ENCODE measurements at regions not wholly inside any gene's neighbourhood (a gene's known extent, or its start where the extent isn't known, plus 50 kb on each side); places are given as distances from the start of the nearest gene placed in this dataset.

GRCh38 chr10:31751738-31752080 lies 176.9 kb downstream of the ARHGAP12 start:
- ChIA-PET POLR2A (ENCODE audit: unreplicated experiment) (no interaction called here), CTCF (no interaction called here)
- Histone ChIP-seq H3K27me3 (ENCODE audit: low read length) (no peaks in the 10 kb centered on the region), H3K79me2 (ENCODE audit: low read length) (no peaks in the 10 kb centered on the region), H3F3A (ENCODE audit: low read length, unreplicated experiment) (no peaks in the 10 kb centered on the region), H3K27ac (ENCODE audit: low read length) (no peak overlapping the region), H3K36me3 (ENCODE audit: low read depth, low read length) (no peaks in the 10 kb centered on the region), H3K4me1 (ENCODE audit: insufficient read depth, low read length) (peaks cover 21% of the 10 kb centered on the region), H3K9me3 (ENCODE audit: low read length) (no peaks in the 10 kb centered on the region), H3K9ac (ENCODE audit: low read length) (no peak overlapping the region), H2AFZ (ENCODE audit: low read length) (no peak overlapping the region), H3K4me2 (ENCODE audit: low read length) (no peak overlapping the region), H3K4me3 (ENCODE audit: low read length) (no peak overlapping the region), H4K20me1 (ENCODE audit: low read length) (no peaks in the 10 kb centered on the region), H3K9me2 (replicated peaks; ENCODE audit: low read length) (no peaks in the 10 kb centered on the region)
- no peak for DNase-seq
- no peak for ATAC-seq
- intact Hi-C loops (cut with micrococcal nuclease) = no loop called here
- no TSS peak for BruUV-seq (replicated peaks)
- TF ChIP-seq EZH2 (IDR thresholded peaks at IDR 0.05; ENCODE audit: low read length, unreplicated experiment) (no peak), EZH2phosphoT487 (IDR thresholded peaks at IDR 0.05; ENCODE audit: borderline replicate concordance, low read length) (no peak), CTCF (conservative IDR thresholded peaks at IDR 0.05; ENCODE audit: low read depth, low read length) (no peak)

- intact Hi-C loops (cut with micrococcal nuclease) = no loop called here
- no peak overlapping the region for H2AFZ ChIP-seq (ENCODE audit: low read length)
- no peaks in the 10 kb centered on the region for H3K79me2 ChIP-seq (ENCODE audit: low read length)
- no peaks in the 10 kb centered on the region for H3K9me2 ChIP-seq (replicated peaks; ENCODE audit: low read length)
- H4K20me1 ChIP-seq (ENCODE audit: low read length) = no peaks in the 10 kb centered on the region
- no TSS peak for BruUV-seq (replicated peaks)
- H3F3A ChIP-seq (ENCODE audit: low read length, unreplicated experiment) = no peaks in the 10 kb centered on the region
- CTCF ChIA-PET = no interaction called here
- DNase-seq (no peak), ATAC-seq (no peak)
- no peak overlapping the region for H3K4me3 ChIP-seq (ENCODE audit: low read length)
- H3K4me2 ChIP-seq (ENCODE audit: low read length) = no peak overlapping the region
- no peak overlapping the region for H3K9ac ChIP-seq (ENCODE audit: low read length)
- TF ChIP-seq CTCF (conservative IDR thresholded peaks at IDR 0.05; ENCODE audit: low read depth, low read length) (no peak), EZH2phosphoT487 (IDR thresholded peaks at IDR 0.05; ENCODE audit: borderline replicate concordance, low read length) (no peak)
- H3K27me3 ChIP-seq (ENCODE audit: low read length) = no peaks in the 10 kb centered on the region
- no peak overlapping the region for H3K27ac ChIP-seq (ENCODE audit: low read length)
- POLR2A ChIA-PET (ENCODE audit: unreplicated experiment) = no interaction called here
- H3K9me3 ChIP-seq (ENCODE audit: low read length) = no peaks in the 10 kb centered on the region
- peaks cover 23% of the 10 kb centered on the region for H3K4me1 ChIP-seq (ENCODE audit: insufficient read depth, low read length)
- no peaks in the 10 kb centered on the region for H3K36me3 ChIP-seq (ENCODE audit: low read depth, low read length)
These were observed 177.4 kb downstream of the ARHGAP12 start for GRCh38 chr10:31751051-31751737.

- no peak for TF ChIP-seq CTCF (conservative IDR thresholded peaks at IDR 0.05; ENCODE audit: low read depth, low read length)
- TF ChIP-seq EZH2 (IDR thresholded peaks at IDR 0.05; ENCODE audit: low read length, unreplicated experiment) = no peak
- no peak for TF ChIP-seq EZH2phosphoT487 (IDR thresholded peaks at IDR 0.05; ENCODE audit: borderline replicate concordance, low read length)
- H3K4me1 ChIP-seq (ENCODE audit: insufficient read depth, low read length) = peaks cover 25% of the 10 kb centered on the region
- no peak overlapping the region for H3K4me3 ChIP-seq (ENCODE audit: low read length)
- H3K36me3 ChIP-seq (ENCODE audit: low read depth, low read length) = no peaks in the 10 kb centered on the region
- no peak overlapping the region for H3K9ac ChIP-seq (ENCODE audit: low read length)
- H3K4me2 ChIP-seq (ENCODE audit: low read length) = no peak overlapping the region
- BruUV-seq (replicated peaks) = no TSS peak
- H2AFZ ChIP-seq (ENCODE audit: low read length) = no peak overlapping the region
- no peaks in the 10 kb centered on the region for H3K9me3 ChIP-seq (ENCODE audit: low read length)
- ATAC-seq (no peak), DNase-seq (no peak)
- POLR2A ChIA-PET (ENCODE audit: unreplicated experiment) = no interaction called here
- no peaks in the 10 kb centered on the region for H3K9me2 ChIP-seq (replicated peaks; ENCODE audit: low read length)
- H3K27me3 ChIP-seq (ENCODE audit: low read length) = no peaks in the 10 kb centered on the region
- CTCF ChIA-PET = no interaction called here
- no peak overlapping the region for H3K27ac ChIP-seq (ENCODE audit: low read length)
- no peaks in the 10 kb centered on the region for H3F3A ChIP-seq (ENCODE audit: low read length, unreplicated experiment)
- no peaks in the 10 kb centered on the region for H3K79me2 ChIP-seq (ENCODE audit: low read length)
- intact Hi-C loops (cut with micrococcal nuclease) = no loop called here
- H4K20me1 ChIP-seq (ENCODE audit: low read length) = no peaks in the 10 kb centered on the region
These were observed 178.4 kb downstream of the ARHGAP12 start for GRCh38 chr10:31749981-31750840.

All from PC-3 (cell line).